ENCODE measurements at regions not wholly inside any gene's neighbourhood (a gene's known extent, or its start where the extent isn't known, plus 50 kb on each side); places are given as distances from the start of the nearest gene placed in this dataset.

- H3K9me3 ChIP-seq = no peaks in the 10 kb centered on the region
- no peak for ATAC-seq
- H3K27me3 ChIP-seq = no peaks in the 10 kb centered on the region
- TF ChIP-seq CTCF (IDR thresholded peaks at IDR 0.05) = no peak
- H3K27ac ChIP-seq = no peak overlapping the region
- H3K36me3 ChIP-seq = no peaks in the 10 kb centered on the region
- DNase-seq = no peak
- H3K4me1 ChIP-seq = peaks cover 13% of the 10 kb centered on the region
- intact Hi-C loops (cut with DNase I) = no loop called here
- no peak overlapping the region for H3K4me3 ChIP-seq
These were observed 325.8 kb upstream of the B3GAT1 start for GRCh38 chr11:134737563-134738510.

- intact Hi-C loops (cut with DNase I) = no loop called here
- no peaks in the 10 kb centered on the region for H3K9me3 ChIP-seq
- peaks cover 5% of the 10 kb centered on the region for H3K4me1 ChIP-seq
- H3K27ac ChIP-seq = no peak overlapping the region
- no peak for DNase-seq
- TF ChIP-seq CTCF (IDR thresholded peaks at IDR 0.05) = no peak
- no peaks in the 10 kb centered on the region for H3K36me3 ChIP-seq
- no peak for ATAC-seq
- no peak overlapping the region for H3K4me3 ChIP-seq
- no peaks in the 10 kb centered on the region for H3K27me3 ChIP-seq
These were observed 324.4 kb upstream of the B3GAT1 start for GRCh38 chr11:134736251-134736947.

- H3K27me3 ChIP-seq = no peaks in the 10 kb centered on the region
- H3K4me1 ChIP-seq = peaks cover 5% of the 10 kb centered on the region
- no peak for DNase-seq
- no peaks in the 10 kb centered on the region for H3K9me3 ChIP-seq
- no peak for ATAC-seq
- no peaks in the 10 kb centered on the region for H3K36me3 ChIP-seq
- no peak overlapping the region for H3K27ac ChIP-seq
- intact Hi-C loops (cut with DNase I) = no loop called here
- no peak for TF ChIP-seq CTCF (IDR thresholded peaks at IDR 0.05)
- H3K4me3 ChIP-seq = no peak overlapping the region
These were observed 322.9 kb upstream of the B3GAT1 start for GRCh38 chr11:134734894-134735293.

GRCh38 chr11:134734141-134734845 is 322.3 kb upstream of the B3GAT1 start:
- intact Hi-C loops (cut with DNase I) = no loop called here
- Histone ChIP-seq H3K27ac (no peak overlapping the region), H3K4me1 (peaks cover 5% of the 10 kb centered on the region), H3K4me3 (no peak overlapping the region), H3K27me3 (no peaks in the 10 kb centered on the region), H3K36me3 (no peaks in the 10 kb centered on the region), H3K9me3 (no peaks in the 10 kb centered on the region)
- no peak for TF ChIP-seq CTCF (IDR thresholded peaks at IDR 0.05)
- DNase-seq (no peak), ATAC-seq (no peak)

GRCh38 chr11:134733646-134734045 is 321.6 kb upstream of the B3GAT1 start:
- Histone ChIP-seq H3K9me3 (no peaks in the 10 kb centered on the region), H3K27ac (no peak overlapping the region), H3K4me3 (no peak overlapping the region), H3K36me3 (no peaks in the 10 kb centered on the region), H3K4me1 (peaks cover 5% of the 10 kb centered on the region), H3K27me3 (no peaks in the 10 kb centered on the region)
- no peak for ATAC-seq
- no peak for DNase-seq
- TF ChIP-seq CTCF (IDR thresholded peaks at IDR 0.05) = no peak
- intact Hi-C loops (cut with DNase I) = no loop called here

Data from upper lobe of right lung (tissue), 1 donor.